GM11168 (cell line): ENCODE measurements at regions not wholly inside any gene's neighbourhood (a gene's known extent, or its start where the extent isn't known, plus 50 kb on each side); places are given as distances from the start of the nearest gene placed in this dataset.
"Not testable (repeated sequence)": the region's sequence is repeated elsewhere in the genome, so short reads cannot be mapped to it uniquely, and the experiment has no call there.

ENCODE experiments used
- in situ Hi-C: fragments of 300-500 bp; cut with MboI; formaldehyde crosslinking; loops from one replicate; pipeline ENCODE4 v1.12.0; 2022; ENCODE audit warnings: low sequenced_read_pairs; ENCODE audit not compliant: unreplicated experiment

GRCh38 chr21:15197696-15198095, 132.9 kb upstream of the NRIP1 start:
- in situ Hi-C loops = no loop called here

DNA sequence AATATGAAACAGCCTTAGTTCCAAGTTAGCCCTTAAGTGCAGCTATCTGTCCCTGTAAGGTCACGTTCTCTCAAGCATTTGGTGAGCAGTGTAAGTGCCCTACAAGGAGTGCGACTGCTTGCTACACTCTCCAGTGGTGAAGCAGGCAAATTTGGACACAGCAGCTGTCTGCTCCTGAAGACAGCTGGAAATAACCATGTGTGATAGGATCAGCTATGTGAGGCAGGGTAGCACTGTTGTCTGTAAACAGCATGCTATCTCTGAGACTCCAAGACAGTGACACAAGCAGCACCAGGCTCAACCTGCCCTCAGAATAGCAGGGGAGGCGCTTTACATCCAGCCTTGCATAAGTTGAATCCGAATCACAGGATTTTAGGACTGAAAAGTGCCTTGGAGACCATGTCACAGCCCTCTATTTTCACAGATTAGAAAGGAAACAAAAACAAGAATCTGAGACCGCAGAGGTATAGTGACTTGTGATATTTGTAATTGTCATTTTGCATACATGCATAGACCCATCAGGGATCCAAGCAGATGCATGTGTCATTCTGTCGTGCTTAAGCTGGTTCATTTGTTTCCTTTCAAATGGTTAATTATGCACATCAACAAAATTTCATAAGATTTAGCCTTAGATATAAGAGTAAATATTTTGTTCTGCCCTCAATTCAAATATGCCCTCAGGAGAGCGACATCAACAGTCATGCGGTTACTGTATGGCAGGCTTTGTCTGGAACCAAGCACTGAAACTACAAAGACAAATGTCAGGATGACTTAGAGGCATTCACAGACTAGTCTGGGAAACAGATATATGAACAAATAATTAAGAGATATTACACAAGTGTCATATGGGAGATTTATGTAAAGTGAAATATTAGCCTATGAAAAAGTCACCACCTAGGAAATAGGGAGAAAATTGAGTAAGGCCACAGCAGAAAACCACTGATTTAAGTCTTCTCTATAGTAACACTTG, 134.9 kb upstream of the NRIP1 start:
- in situ Hi-C loops = no loop called here

GRCh38 chr21:15203740-15204139, 138.9 kb upstream of the NRIP1 start:
- in situ Hi-C loops = no loop called here

DNA sequence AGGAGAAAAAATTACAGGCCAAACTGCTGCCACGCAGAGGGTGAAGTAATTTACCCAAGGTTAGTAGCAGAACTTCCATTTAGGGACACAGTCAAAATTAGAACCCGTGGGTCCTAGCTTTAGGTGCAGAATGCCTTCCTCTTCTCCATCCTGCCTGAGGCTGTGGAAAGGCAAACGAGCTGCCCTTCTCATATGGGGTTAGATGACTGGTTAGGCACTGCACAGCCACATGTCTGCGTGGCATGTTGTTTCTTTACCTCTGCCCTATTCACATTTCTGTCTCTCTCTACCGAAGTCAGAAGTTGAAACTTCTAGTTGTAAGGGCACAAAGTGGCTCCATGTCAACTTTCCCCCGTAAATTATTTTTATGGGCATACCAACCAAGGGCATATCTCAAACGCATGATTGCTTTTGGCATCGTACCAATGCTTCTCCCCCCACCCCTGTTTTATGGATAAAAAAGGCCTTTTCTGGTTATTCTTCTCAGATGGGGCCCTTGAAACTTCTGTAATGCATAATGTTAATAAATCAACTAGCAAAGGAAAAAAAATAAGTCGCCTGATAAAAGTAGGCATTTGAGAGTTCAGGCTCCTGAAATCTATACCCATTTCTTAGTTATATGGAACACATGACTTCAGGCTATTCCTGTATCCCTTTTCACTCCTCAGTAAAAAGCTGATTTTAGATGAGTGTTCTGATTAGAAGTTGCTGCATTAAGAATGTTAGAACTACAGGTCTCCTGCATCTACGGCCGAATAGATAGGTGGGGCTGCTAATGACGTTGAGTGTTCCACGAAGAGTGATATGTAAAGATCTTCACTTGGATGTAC, 139.6 kb upstream of the NRIP1 start:
- in situ Hi-C loops = no loop called here

- in situ Hi-C loops = no loop called here
These were observed 140.1 kb upstream of the NRIP1 start for GRCh38 chr21:15204970-15205286.

DNA sequence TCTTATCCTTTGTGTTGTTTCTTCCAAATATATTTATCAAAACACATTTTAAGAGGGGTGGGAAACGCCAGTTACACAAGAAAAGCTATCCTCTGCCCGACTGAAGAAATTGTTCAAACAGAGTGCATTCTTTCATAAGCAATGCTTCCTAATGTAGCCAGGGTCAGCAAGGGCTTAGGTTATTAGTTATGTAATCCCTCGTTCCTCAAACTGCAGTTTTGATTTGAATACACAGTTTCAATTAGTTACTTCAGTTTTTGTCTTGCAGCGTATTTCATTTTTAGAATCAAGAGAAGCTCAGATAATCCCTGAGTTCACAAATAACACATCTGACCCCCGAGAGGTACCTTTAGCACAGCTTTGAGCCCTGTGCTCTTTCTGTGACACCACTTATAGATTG, 141.7 kb upstream of the NRIP1 start:
- in situ Hi-C loops = no loop called here

- in situ Hi-C loops = no loop called here
These were observed 142.4 kb upstream of the NRIP1 start for GRCh38 chr21:15207231-15207630.

GRCh38 chr21:15207635-15208370, 143.0 kb upstream of the NRIP1 start:
- in situ Hi-C loops = no loop called here

DNA sequence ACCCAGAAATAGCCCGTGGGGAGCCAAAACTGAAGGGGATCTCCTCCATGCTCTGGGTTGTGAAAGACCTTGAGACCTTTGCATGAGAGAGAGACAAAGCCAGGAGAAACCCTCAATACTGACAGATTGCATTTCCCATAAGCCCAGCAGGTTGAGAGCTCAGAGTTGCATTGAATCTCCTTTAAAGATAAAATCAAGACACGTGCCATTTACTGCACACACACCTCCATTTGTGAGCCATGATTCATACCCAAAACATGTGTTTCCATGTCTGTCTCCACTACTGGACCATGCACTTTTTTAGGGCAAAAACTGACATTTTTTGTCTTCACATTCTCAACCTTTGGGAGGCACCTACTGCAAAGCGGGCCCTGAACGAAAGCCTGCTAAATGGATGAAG, 144.0 kb upstream of the NRIP1 start:
- in situ Hi-C loops = no loop called here

GRCh38 chr21:15209224-15209623, 144.4 kb upstream of the NRIP1 start:
- in situ Hi-C loops = no loop called here

GRCh38 chr21:15210235-15210678, 145.5 kb upstream of the NRIP1 start:
- in situ Hi-C loops = no loop called here

GRCh38 chr21:15211491-15212133, 146.8 kb upstream of the NRIP1 start:
- in situ Hi-C loops = no loop called here

- in situ Hi-C loops = no loop called here
These were observed 147.4 kb upstream of the NRIP1 start for GRCh38 chr21:15212206-15212605.

DNA sequence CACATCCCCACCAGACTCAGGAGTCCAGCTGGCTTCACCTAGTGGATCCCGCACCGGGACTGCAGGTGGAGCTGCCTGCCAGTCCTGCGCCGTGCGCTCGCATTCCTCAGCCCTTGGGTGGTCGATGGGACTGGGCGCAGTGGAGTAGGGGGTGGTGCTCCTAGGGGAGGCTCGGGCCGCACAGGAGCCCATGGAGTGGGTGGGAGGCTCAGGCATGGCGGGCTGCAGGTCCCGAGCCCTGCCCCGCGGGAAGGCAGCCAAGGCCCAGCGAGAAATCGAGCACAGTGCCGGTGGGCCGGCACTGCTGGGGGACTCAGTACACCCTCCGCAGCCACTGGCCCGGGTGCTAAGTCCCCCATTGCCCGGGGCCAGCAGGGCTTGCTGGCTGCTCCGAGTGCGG, 153.7 kb upstream of the NRIP1 start:
- in situ Hi-C loops = not testable (repeated sequence)

- in situ Hi-C loops = no loop called here
These were observed 154.2 kb upstream of the NRIP1 start for GRCh38 chr21:15219039-15219438.

- in situ Hi-C loops = no loop called here
These were observed 155.1 kb upstream of the NRIP1 start for GRCh38 chr21:15219894-15220293.

- in situ Hi-C loops = no loop called here
These were observed 157.1 kb upstream of the NRIP1 start for GRCh38 chr21:15221799-15222386.

DNA sequence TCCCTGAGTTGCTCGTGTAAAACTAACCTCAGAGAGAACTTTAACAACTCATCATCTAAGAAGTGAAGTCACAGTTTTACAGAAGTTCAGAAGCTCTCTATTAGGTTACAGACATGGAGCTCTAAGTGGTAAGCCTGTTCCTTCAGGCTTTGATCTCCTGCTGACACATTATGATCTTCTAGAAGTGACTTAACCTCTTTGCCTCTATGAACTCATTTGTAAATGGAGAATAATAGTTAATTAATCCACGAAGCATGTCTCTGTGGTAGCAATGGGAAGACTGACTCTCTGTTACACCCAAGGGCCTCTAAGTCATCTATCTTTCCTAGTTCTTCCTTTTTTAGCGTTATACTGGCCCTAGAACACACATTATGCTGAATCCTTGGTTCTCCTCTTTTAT, 157.9 kb upstream of the NRIP1 start:
- in situ Hi-C loops = no loop called here

DNA sequence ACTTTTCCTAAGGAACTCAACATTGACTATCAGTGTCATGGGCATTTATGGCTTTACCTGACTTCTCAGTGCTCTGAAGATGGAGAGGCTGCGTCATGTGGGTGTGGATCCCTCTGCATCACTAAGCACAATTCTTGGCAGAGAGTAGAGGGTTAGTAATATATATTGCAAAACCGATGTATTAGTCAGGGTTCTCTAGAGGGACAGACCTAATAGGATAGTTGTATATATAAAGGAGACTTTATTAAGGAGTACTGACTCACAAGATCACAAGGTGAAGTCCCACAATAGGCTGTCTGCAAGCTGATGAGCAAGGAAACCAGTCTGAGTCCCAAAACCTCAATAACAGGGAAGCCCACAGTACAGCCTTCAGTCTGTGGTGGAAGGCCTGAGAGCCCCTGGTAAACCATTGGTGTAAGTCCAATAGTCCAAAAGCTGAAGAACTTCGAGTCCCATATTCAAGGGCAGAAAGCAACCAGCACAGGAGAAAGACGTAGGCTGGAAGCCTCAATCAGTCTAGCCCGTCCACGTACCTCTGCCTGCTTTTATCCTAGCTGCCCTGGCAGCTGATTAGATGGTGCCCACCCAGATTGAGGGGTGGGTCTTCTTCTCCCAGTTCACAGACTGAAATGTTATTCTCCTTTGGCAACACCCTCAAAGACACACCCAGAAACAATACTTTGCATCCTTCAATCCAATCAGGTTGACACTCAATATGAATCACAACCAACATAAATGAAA, 159.7 kb upstream of the NRIP1 start:
- in situ Hi-C loops = no loop called here
